ENCODE measurements at regions not wholly inside any gene's neighbourhood (a gene's known extent, or its start where the extent isn't known, plus 50 kb on each side); places are given as distances from the start of the nearest gene placed in this dataset.

DNA sequence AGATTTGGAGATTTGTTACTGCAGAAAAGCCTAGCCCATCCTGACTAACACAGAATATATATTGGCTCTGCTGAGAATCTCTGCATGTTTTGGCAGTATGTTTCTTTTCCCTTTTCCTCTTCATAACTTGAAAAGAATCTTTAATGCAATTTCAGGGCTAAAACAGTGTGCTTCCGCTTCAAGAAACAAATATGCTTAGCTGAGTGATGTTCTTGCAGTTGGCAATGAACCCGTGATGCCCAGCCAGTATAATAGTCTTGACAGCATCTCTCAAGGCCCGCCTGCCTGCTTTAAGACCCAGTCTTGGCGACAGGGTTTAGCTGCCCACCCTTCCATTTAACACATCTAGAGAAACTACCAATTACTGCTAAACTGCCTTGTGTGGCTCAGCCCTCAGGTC, 184.5 kb downstream of the INO80D start:
- no peak for TF ChIP-seq POLR2AphosphoS5 (IDR thresholded peaks at IDR 0.05)
- TF ChIP-seq, protein P1, sequence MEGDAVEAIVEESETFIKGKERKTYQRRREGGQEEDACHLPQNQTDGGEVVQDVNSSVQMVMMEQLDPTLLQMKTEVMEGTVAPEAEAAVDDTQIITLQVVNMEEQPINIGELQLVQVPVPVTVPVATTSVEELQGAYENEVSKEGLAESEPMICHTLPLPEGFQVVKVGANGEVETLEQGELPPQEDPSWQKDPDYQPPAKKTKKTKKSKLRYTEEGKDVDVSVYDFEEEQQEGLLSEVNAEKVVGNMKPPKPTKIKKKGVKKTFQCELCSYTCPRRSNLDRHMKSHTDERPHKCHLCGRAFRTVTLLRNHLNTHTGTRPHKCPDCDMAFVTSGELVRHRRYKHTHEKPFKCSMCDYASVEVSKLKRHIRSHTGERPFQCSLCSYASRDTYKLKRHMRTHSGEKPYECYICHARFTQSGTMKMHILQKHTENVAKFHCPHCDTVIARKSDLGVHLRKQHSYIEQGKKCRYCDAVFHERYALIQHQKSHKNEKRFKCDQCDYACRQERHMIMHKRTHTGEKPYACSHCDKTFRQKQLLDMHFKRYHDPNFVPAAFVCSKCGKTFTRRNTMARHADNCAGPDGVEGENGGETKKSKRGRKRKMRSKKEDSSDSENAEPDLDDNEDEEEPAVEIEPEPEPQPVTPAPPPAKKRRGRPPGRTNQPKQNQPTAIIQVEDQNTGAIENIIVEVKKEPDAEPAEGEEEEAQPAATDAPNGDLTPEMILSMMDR (IDR thresholded peaks at IDR 0.05): no peak
- H3K36me3 ChIP-seq: no peaks in the 10 kb centered on the region
- H3K4me3 ChIP-seq: no peak overlapping the region
- H3K9me3 ChIP-seq: no peaks in the 10 kb centered on the region
- peak overlapping the region; percentile 30 to 78 (median 48) for H3K27ac ChIP-seq
- H3K4me1 ChIP-seq: peaks cover 0 to 32% (median 19%) of the 10 kb centered on the region in 4 donors
- 83% methylated on average over 4 of the region's 4 CpGs; no CpG with 5 or more reads in 1 of the 2 donors for WGBS, 2 donors (ENCODE audit: low coverage in 1 of 2)
- no peaks in the 10 kb centered on the region for H3K27me3 ChIP-seq
- in situ Hi-C loops (cut with MboI; ENCODE audit: low pct_ligation_motif_present in 1 of 4, low pct_unique_long_range_greater_than_20kb in 1 of 4, low sequenced_read_pairs in 3 of 4): no loop called here
- intact Hi-C loops (cut with DNase I; ENCODE audit: low total_unique reads): no loop called here
- no peak for DNase-seq

DNA sequence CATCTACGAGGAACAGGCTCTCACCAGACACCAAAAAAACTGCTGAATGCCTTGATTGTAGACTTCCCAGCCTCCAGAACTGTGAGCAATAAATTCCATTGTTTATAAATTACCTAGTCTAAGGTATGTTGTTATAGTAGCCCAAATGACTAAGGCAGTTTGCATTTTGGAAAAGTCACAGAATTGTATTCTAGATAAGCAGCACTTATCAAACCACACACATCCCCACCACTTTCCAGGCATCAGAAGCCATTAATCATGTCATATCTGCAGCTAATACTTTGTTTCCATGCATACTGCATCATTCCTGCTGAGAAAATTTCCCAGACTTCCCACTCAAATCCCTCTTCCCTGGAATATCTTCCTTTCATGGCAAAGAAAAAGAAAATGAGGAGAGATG, 187.2 kb downstream of the INO80D start:
- no peak for DNase-seq
- peaks cover 0 to 18% (median 13%) of the 10 kb centered on the region in 4 donors for H3K4me1 ChIP-seq
- WGBS, 2 donors (ENCODE audit: low coverage in 1 of 2): 70% methylated on average over 1 of the region's 1 CpG; no CpG with 5 or more reads in 1 of the 2 donors
- in situ Hi-C loops (cut with MboI; ENCODE audit: low pct_ligation_motif_present in 1 of 4, low pct_unique_long_range_greater_than_20kb in 1 of 4, low sequenced_read_pairs in 3 of 4) (no loop called here), intact Hi-C loops (cut with DNase I; ENCODE audit: low total_unique reads) (no loop called here)
- H3K27ac ChIP-seq: no peak overlapping the region
- no peaks in the 10 kb centered on the region for H3K36me3 ChIP-seq
- no peaks in the 10 kb centered on the region for H3K9me3 ChIP-seq
- TF ChIP-seq POLR2A (IDR thresholded peaks at IDR 0.05): no peak
- no peak for TF ChIP-seq EP300 (IDR thresholded peaks at IDR 0.05; ENCODE audit: low read depth)
- no peak for TF ChIP-seq POLR2AphosphoS5 (IDR thresholded peaks at IDR 0.05)
- H3K27me3 ChIP-seq: no peaks in the 10 kb centered on the region
- no peak overlapping the region for H3K4me3 ChIP-seq

DNA sequence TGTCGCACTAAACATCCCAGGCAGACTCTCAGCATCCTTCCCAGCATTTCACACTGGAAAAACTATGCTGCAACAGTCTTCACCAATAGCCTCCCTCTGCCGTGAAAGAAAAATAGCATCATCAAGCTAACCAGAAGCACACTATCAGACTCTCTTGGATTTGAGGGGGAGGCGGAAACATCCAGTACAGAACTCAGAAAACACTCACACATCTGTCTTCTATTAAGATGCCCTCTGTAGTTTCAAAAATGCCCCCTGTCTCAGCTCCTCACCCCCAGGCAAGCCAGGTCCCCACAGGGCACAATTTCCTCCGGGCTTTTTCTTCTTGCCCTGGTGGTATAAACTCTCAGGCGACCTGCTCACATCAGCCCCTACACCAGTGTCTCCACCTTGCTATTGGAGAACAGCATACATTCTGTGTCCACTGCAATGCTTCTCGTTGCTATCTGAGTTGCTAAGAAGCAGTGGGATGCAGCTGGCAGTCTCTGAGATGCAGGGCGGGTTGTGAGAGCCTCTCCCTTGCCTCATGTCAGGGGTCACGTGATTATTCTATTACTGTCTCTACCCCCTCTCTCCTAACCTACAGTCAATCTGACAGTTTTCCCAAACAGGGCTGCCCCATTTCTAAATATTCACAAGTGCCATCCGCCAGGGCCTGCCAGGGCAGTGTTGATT, 189.9 kb downstream of the INO80D start:
- Histone ChIP-seq H3K4me1 (peaks cover 0 to 7% (median 0%) of the 10 kb centered on the region in 4 donors), H3K4me3 (no peak overlapping the region), H3K9me3 (no peaks in the 10 kb centered on the region), H3K27me3 (no peaks in the 10 kb centered on the region), H3K27ac (no peak overlapping the region), H3K36me3 (no peaks in the 10 kb centered on the region)
- WGBS, 2 donors (ENCODE audit: low coverage in 1 of 2): 60 to 63% methylated on average over 6 to 9 of the region's 9 CpGs
- in situ Hi-C loops (cut with MboI; ENCODE audit: low pct_ligation_motif_present in 1 of 4, low pct_unique_long_range_greater_than_20kb in 1 of 4, low sequenced_read_pairs in 3 of 4): no loop called here
- DNase-seq: no peak
- intact Hi-C loops (cut with DNase I; ENCODE audit: low total_unique reads): no loop called here
- TF ChIP-seq EP300 (IDR thresholded peaks at IDR 0.05; ENCODE audit: low read depth) (no peak), POLR2A (IDR thresholded peaks at IDR 0.05) (no peak), POLR2AphosphoS5 (IDR thresholded peaks at IDR 0.05) (no peak)
- TF ChIP-seq, protein P1 (IDR thresholded peaks at IDR 0.05): no peak

DNA sequence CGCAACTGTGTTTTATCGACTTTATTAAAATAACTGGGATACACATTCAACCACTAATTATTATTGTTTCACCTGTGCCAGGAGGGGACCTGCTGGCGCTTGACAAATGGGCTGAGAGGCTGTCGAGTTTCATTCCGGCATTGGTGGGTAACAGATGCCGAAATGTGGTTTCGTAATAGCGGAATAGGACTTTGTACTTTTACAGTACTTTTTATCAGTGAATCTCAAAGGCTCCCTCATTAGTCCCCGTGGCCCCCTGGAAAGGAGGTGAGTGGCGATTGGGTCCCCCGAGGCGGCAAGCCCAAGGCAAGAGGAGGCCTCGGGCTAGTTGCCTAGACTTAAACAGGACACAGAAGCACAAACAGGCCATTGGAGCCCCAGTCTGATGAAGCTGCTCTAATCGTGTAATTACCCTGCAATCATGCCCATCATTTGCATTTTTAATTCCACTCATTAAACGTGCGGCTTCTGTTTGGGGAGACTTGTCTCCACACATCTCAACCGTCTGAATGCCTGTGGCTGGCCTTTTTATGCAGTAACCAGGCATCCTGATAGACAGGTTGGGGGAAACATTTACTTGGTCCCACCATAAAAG, 193.2 kb downstream of the INO80D start:
- no peaks in the 10 kb centered on the region for H3K9me3 ChIP-seq
- 82 to 87% methylated on average over 3 to 17 of the region's 17 CpGs for WGBS, 2 donors (ENCODE audit: low coverage in 1 of 2)
- in situ Hi-C loops (cut with MboI; ENCODE audit: low pct_ligation_motif_present in 1 of 4, low pct_unique_long_range_greater_than_20kb in 1 of 4, low sequenced_read_pairs in 3 of 4) (no loop called here), intact Hi-C loops (cut with DNase I; ENCODE audit: low total_unique reads) (no loop called here)
- peak overlapping the region in 3 of 4 donors; percentile 24 to 58 (median 52) for H3K27ac ChIP-seq
- H3K27me3 ChIP-seq: no peaks in the 10 kb centered on the region
- peaks cover 0 to 7% (median 0%) of the 10 kb centered on the region in 4 donors for H3K4me1 ChIP-seq
- no peak overlapping the region for H3K4me3 ChIP-seq
- no peak for DNase-seq
- H3K36me3 ChIP-seq: no peaks in the 10 kb centered on the region
- TF ChIP-seq POLR2A (IDR thresholded peaks at IDR 0.05): no peak
- TF ChIP-seq, protein P1 (IDR thresholded peaks at IDR 0.05): no peak
- no peak for TF ChIP-seq POLR2AphosphoS5 (IDR thresholded peaks at IDR 0.05)
- TF ChIP-seq EP300 (IDR thresholded peaks at IDR 0.05; ENCODE audit: low read depth): no peak

Data from transverse colon (tissue), 4 donors.